ENCODE measurements at regions not wholly inside any gene's neighbourhood (a gene's known extent, or its start where the extent isn't known, plus 50 kb on each side); places are given as distances from the start of the nearest gene placed in this dataset.
"Not testable (repeated sequence)": the region's sequence is repeated elsewhere in the genome, so short reads cannot be mapped to it uniquely, and the experiment has no call there.

GRCh38 chrX:34404386-34405070 is 252.6 kb downstream of the TMEM47 start:
- no peak for FAIRE-seq

GRCh38 chrX:34401411-34401810 is 255.7 kb downstream of the TMEM47 start:
- FAIRE-seq = peak; percentile 92

GRCh38 chrX:34382416-34382815 is 250.3 kb upstream of the FAM47A start:
- no peak for FAIRE-seq

- FAIRE-seq = no peak
These were observed 249.1 kb upstream of the FAM47A start for GRCh38 chrX:34381241-34381640.

GRCh38 chrX:34379891-34380290 is 247.8 kb upstream of the FAM47A start:
- FAIRE-seq = no peak

- no peak for FAIRE-seq
These were observed 245.5 kb upstream of the FAM47A start for GRCh38 chrX:34377645-34378044.

GRCh38 chrX:34371754-34372153 is 239.6 kb upstream of the FAM47A start:
- FAIRE-seq = no peak

GRCh38 chrX:34365471-34365870 is 233.4 kb upstream of the FAM47A start:
- FAIRE-seq = peak; percentile 86

GRCh38 chrX:34350561-34351335 is 218.6 kb upstream of the FAM47A start:
- FAIRE-seq = no peak

- FAIRE-seq = no peak
These were observed 210.9 kb upstream of the FAM47A start for GRCh38 chrX:34343001-34343400.

GRCh38 chrX:34341814-34342213 is 209.7 kb upstream of the FAM47A start:
- no peak for FAIRE-seq

- no peak for FAIRE-seq
These were observed 209.1 kb upstream of the FAM47A start for GRCh38 chrX:34341258-34341657.

- FAIRE-seq = peak; percentile 76
These were observed 205.9 kb upstream of the FAM47A start for GRCh38 chrX:34338046-34338445.

- FAIRE-seq = not testable (repeated sequence)
These were observed 203.3 kb upstream of the FAM47A start for GRCh38 chrX:34335376-34335775.

- FAIRE-seq = no peak
These were observed 200.2 kb upstream of the FAM47A start for GRCh38 chrX:34332334-34332733.

- FAIRE-seq = no peak
These were observed 193.3 kb upstream of the FAM47A start for GRCh38 chrX:34325460-34325859.

- FAIRE-seq = not testable (repeated sequence)
These were observed 188.3 kb upstream of the FAM47A start for GRCh38 chrX:34320424-34320823.

GRCh38 chrX:34300871-34301270 is 168.8 kb upstream of the FAM47A start:
- FAIRE-seq = peak; percentile 62

- FAIRE-seq = no peak
These were observed 167.4 kb upstream of the FAM47A start for GRCh38 chrX:34299451-34299967.

GRCh38 chrX:34294665-34295064 is 162.6 kb upstream of the FAM47A start:
- no peak for FAIRE-seq

GRCh38 chrX:34288782-34289181 is 156.7 kb upstream of the FAM47A start:
- no peak for FAIRE-seq

- no peak for FAIRE-seq
These were observed 147.9 kb upstream of the FAM47A start for GRCh38 chrX:34279866-34280560.

GRCh38 chrX:34275699-34276098 is 143.6 kb upstream of the FAM47A start:
- peak; percentile 66 for FAIRE-seq
